MM.1S (cell line): ENCODE measurements at regions not wholly inside any gene's neighbourhood (a gene's known extent, or its start where the extent isn't known, plus 50 kb on each side); places are given as distances from the start of the nearest gene placed in this dataset.

Experiments
- DNase-seq: peaks from one replicate; pipeline ENCODE4 v3.0.0-alpha.2; 2015
- H2AFZ ChIP-seq: fragments of 300-600 bp; sonication (generic); 2 replicates; pipeline ENCODE4 v1.6.0; 2016; ENCODE audit warnings: antibody characterized with exemption, low read length
- H3F3A ChIP-seq: fragments of 300-600 bp; sonication (generic); 2 replicates; pipeline ENCODE4 v1.6.1; 2016; ENCODE audit warnings: mild to moderate bottlenecking, antibody characterized with exemption, low read length, moderate library complexity, mixed read lengths; ENCODE audit not compliant: insufficient read depth
- H3K27ac ChIP-seq: fragments of 300-600 bp; sonication (generic); 2 replicates; pipeline ENCODE4 v1.5.1; 2016; ENCODE audit warnings: mild to moderate bottlenecking, low read length
- H3K27me3 ChIP-seq: fragments of 300-600 bp; sonication (generic); replicated peaks from 2 replicates; pipeline ENCODE4 v1.6.0; 2016; ENCODE audit warnings: low read length; ENCODE audit not compliant: insufficient read depth
- H3K36me3 ChIP-seq: fragments of 300-600 bp; sonication (generic); replicated peaks from 2 replicates; pipeline ENCODE4 v1.6.1; 2016; ENCODE audit warnings: mild to moderate bottlenecking, low read length, mixed read lengths; ENCODE audit not compliant: insufficient read depth
- H3K4me1 ChIP-seq: fragments of 300-600 bp; sonication (generic); 2 replicates; pipeline ENCODE4 v1.6.1; 2016; ENCODE audit warnings: low read length, mixed read lengths
- H3K4me2 ChIP-seq: fragments of 300-600 bp; sonication (generic); 2 replicates; pipeline ENCODE4 v1.6.0; 2016; ENCODE audit warnings: low read depth, low read length
- H3K4me3 ChIP-seq: fragments of 300-600 bp; sonication (generic); 2 replicates; pipeline ENCODE4 v1.5.1; 2016; ENCODE audit warnings: low read length, mixed read lengths
- H3K79me2 ChIP-seq: fragments of 300-600 bp; sonication (generic); 2 replicates; pipeline ENCODE4 v1.6.1; 2016; ENCODE audit warnings: mixed run types, low read length, mixed read lengths
- H3K9ac ChIP-seq: fragments of 300-600 bp; sonication (generic); 2 replicates; pipeline ENCODE4 v1.6.1; 2016; ENCODE audit warnings: low read length, mixed read lengths
- H3K9me2 ChIP-seq: fragments of 300-600 bp; sonication (generic); replicated peaks from 2 replicates; pipeline ENCODE4 v1.6.1; 2016; ENCODE audit warnings: mild to moderate bottlenecking, low read length, mixed read lengths; ENCODE audit not compliant: insufficient read depth
- H3K9me3 ChIP-seq: fragments of 300-600 bp; sonication (generic); replicated peaks from 2 replicates; pipeline ENCODE4 v1.6.1; 2016; ENCODE audit warnings: mild to moderate bottlenecking, low read length, mixed read lengths; ENCODE audit not compliant: insufficient read depth
- H4K20me1 ChIP-seq: fragments of 300-600 bp; sonication (generic); 2 replicates; pipeline ENCODE4 v1.6.1; 2016; ENCODE audit warnings: mild to moderate bottlenecking, low read length, moderate library complexity, mixed read lengths; ENCODE audit not compliant: insufficient read depth
- EZH2 ChIP-seq: fragments of 300-600 bp; sonication (generic); optimal IDR thresholded peaks from 2 replicates; pipeline ENCODE3; 2017; ENCODE audit warnings: low read depth, mild to moderate bottlenecking, antibody characterized with exemption, low read length, mixed read lengths
- EZH2phosphoT487 ChIP-seq: fragments of 300-600 bp; sonication (generic); IDR thresholded peaks from 2 replicates; pipeline ENCODE4 v1.6.1; 2018; ENCODE audit warnings: antibody characterized with exemption, low read length
- TF ChIP-seq, protein P1 (sequence below): fragments of 300-600 bp; sonication (generic); IDR thresholded peaks from 2 replicates; pipeline ENCODE4 v1.5.1; 2016; ENCODE audit warnings: antibody characterized with exemption, low read length, mixed read lengths

GRCh38 chr10:123464430-123465323 lies 201.5 kb upstream of the GPR26 start:
- no peaks in the 10 kb centered on the region for H4K20me1 ChIP-seq
- no peak overlapping the region for H3K9ac ChIP-seq
- TF ChIP-seq, protein P1, sequence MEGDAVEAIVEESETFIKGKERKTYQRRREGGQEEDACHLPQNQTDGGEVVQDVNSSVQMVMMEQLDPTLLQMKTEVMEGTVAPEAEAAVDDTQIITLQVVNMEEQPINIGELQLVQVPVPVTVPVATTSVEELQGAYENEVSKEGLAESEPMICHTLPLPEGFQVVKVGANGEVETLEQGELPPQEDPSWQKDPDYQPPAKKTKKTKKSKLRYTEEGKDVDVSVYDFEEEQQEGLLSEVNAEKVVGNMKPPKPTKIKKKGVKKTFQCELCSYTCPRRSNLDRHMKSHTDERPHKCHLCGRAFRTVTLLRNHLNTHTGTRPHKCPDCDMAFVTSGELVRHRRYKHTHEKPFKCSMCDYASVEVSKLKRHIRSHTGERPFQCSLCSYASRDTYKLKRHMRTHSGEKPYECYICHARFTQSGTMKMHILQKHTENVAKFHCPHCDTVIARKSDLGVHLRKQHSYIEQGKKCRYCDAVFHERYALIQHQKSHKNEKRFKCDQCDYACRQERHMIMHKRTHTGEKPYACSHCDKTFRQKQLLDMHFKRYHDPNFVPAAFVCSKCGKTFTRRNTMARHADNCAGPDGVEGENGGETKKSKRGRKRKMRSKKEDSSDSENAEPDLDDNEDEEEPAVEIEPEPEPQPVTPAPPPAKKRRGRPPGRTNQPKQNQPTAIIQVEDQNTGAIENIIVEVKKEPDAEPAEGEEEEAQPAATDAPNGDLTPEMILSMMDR, result no peak
- H3K27ac ChIP-seq, result no peak overlapping the region
- H3K9me2 ChIP-seq, result no peaks in the 10 kb centered on the region
- H3F3A ChIP-seq, result no peaks in the 10 kb centered on the region
- H3K4me3 ChIP-seq, result no peak overlapping the region
- DNase-seq, result no peak
- no peak overlapping the region for H3K4me2 ChIP-seq
- no peaks in the 10 kb centered on the region for H3K4me1 ChIP-seq
- no peak overlapping the region for H2AFZ ChIP-seq
- H3K79me2 ChIP-seq, result no peaks in the 10 kb centered on the region
- H3K27me3 ChIP-seq, result no peaks in the 10 kb centered on the region
- H3K9me3 ChIP-seq, result no peaks in the 10 kb centered on the region
- no peaks in the 10 kb centered on the region for H3K36me3 ChIP-seq

DNA sequence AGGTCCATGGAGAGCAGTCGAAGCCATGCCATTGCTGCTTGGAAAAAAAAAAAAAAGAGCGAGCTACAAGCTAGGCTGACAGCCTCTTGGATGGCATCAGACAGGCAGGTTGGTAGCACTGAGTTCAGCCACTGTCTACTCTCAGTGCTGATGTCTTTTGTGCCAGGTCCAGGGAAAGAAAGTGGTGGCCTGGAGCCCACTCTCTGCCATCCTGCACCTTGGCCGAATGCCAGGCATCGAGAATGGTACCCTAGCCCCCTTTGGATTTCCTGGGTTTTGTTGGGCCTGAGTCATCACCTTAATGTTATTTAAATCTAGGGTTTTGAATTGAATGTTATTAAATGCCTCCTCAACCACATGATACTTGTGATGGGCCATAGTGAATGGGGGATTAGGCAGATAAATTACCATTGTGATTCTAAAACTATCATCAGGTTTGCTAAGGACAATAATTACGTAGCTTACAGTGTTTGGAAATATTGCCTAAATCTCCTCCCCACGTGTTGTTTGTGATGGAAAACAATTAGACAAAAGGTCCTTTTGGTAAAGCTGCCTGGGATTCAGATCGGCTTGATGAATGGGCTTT lies 195.7 kb upstream of the GPR26 start:
- H3K4me1 ChIP-seq, result no peaks in the 10 kb centered on the region
- H3K9me2 ChIP-seq, result no peaks in the 10 kb centered on the region
- no peaks in the 10 kb centered on the region for H3F3A ChIP-seq
- H3K9me3 ChIP-seq, result no peaks in the 10 kb centered on the region
- no peaks in the 10 kb centered on the region for H3K36me3 ChIP-seq
- no peak overlapping the region for H3K27ac ChIP-seq
- no peak overlapping the region for H3K4me2 ChIP-seq
- no peak for DNase-seq
- H4K20me1 ChIP-seq, result no peaks in the 10 kb centered on the region
- H3K9ac ChIP-seq, result no peak overlapping the region
- no peaks in the 10 kb centered on the region for H3K27me3 ChIP-seq
- no peak overlapping the region for H3K4me3 ChIP-seq
- TF ChIP-seq, protein P1, result no peak
- TF ChIP-seq EZH2 (no peak), EZH2phosphoT487 (no peak)
- no peaks in the 10 kb centered on the region for H3K79me2 ChIP-seq
- no peak overlapping the region for H2AFZ ChIP-seq

DNA sequence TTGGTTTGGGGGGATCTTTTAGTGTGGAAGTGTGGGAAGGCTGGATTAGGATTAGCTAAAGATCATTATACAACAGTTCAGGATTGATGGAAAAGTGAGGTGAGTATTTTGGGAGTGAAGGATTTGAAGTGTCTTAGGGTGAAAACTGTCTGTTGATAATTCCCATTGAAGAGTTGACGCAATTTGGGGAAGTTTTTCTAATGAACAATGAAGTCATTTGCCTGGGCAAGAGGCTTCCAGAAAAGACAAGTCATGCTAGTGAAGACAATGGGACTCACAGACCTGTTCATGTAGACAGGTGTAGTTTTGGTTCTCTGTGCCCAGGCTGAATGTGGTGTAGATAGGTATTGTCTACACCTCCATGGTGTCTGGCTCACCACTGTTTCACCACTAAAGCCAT lies 194.3 kb upstream of the GPR26 start:
- Histone ChIP-seq H2AFZ (no peak overlapping the region), H3K79me2 (no peaks in the 10 kb centered on the region), H4K20me1 (no peaks in the 10 kb centered on the region), H3K9ac (no peak overlapping the region), H3K27ac (no peak overlapping the region), H3K9me2 (no peaks in the 10 kb centered on the region), H3K4me3 (no peak overlapping the region), H3K4me1 (no peaks in the 10 kb centered on the region), H3K36me3 (no peaks in the 10 kb centered on the region), H3K4me2 (no peak overlapping the region), H3K9me3 (no peaks in the 10 kb centered on the region), H3K27me3 (no peaks in the 10 kb centered on the region), H3F3A (no peaks in the 10 kb centered on the region)
- no peak for DNase-seq
- TF ChIP-seq, protein P1, result no peak
- TF ChIP-seq EZH2phosphoT487 (no peak), EZH2 (no peak)
